ENCODE measurements at regions not wholly inside any gene's neighbourhood (a gene's known extent, or its start where the extent isn't known, plus 50 kb on each side); places are given as distances from the start of the nearest gene placed in this dataset.

- 50 to 61% methylated on average over 1 of the region's 1 CpG for WGBS, 2 donors
- Histone ChIP-seq H3K9me3 (no peaks in the 10 kb centered on the region), H3K27me3 (no peaks in the 10 kb centered on the region), H3K4me1 (no peaks in the 10 kb centered on the region), H3K27ac (no peak overlapping the region), H3K4me3 (no peak overlapping the region), H3K36me3 (ENCODE audit: low read depth, missing control alignments) (no peaks in the 10 kb centered on the region)
- intact Hi-C loops (cut with DNase I; ENCODE audit: low total_unique reads), result no loop called here
- DNase-seq, result no peak
- TF ChIP-seq CTCF (IDR thresholded peaks at IDR 0.05) (no peak), POLR2A (IDR thresholded peaks at IDR 0.05) (no peak)
These were observed 674.1 kb downstream of the SUCLG1 start for GRCh38 chr2:83784947-83785346.

DNA sequence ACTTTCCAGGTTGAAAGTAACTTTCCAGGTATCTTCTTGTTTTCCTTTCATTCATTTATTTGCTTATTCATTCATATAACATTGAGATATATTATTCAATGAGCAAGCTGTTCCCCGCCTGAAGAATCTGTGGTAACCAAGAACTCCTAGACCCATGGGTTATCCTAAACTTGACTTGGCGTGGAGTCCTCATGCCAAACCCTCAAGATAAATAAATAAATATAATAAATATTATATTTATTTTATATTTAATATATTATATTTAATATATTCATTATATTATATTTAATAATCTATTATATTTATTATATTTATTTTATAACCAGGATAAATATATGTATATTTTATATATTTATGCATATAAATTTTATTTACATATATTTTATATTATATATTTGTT lies 674.8 kb downstream of the SUCLG1 start:
- whole genome bisulfite sequencing, 2 donors, result 94 to 98% methylated on average over 2 of the region's 2 CpGs
- no peak for DNase-seq
- H3K4me3 ChIP-seq, result no peak overlapping the region
- intact Hi-C loops (cut with DNase I; ENCODE audit: low total_unique reads), result no loop called here
- H3K27ac ChIP-seq, result no peak overlapping the region
- H3K36me3 ChIP-seq (ENCODE audit: low read depth, missing control alignments), result no peaks in the 10 kb centered on the region
- TF ChIP-seq POLR2A (IDR thresholded peaks at IDR 0.05) (no peak), CTCF (IDR thresholded peaks at IDR 0.05) (no peak)
- H3K9me3 ChIP-seq, result no peaks in the 10 kb centered on the region
- no peaks in the 10 kb centered on the region for H3K4me1 ChIP-seq
- H3K27me3 ChIP-seq, result no peaks in the 10 kb centered on the region

DNA sequence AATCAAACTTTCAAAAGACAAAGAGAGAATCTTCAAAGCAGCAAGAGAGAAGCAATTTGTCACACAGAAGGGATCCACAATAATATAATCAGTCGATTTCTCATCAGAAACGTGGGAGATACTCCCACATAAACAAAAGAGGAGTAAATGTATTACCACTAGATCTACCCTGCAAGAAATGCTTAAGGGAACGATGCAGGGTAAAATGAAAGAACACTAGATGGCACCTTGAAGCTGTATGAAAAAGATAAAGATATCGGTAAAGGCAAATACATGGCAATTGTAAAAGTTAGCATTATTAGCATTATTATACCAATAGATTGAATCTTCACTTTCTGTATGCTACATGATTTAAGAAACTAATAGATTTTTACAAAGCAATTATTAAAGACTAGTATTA lies 677.0 kb downstream of the SUCLG1 start:
- Histone ChIP-seq H3K4me3 (no peak overlapping the region), H3K36me3 (ENCODE audit: low read depth, missing control alignments) (no peaks in the 10 kb centered on the region), H3K4me1 (no peaks in the 10 kb centered on the region), H3K27me3 (no peaks in the 10 kb centered on the region), H3K9me3 (no peaks in the 10 kb centered on the region), H3K27ac (no peak overlapping the region)
- 48 to 66% methylated on average over 4 of the region's 4 CpGs for WGBS, 2 donors
- intact Hi-C loops (cut with DNase I; ENCODE audit: low total_unique reads), result no loop called here
- no peak for DNase-seq
- TF ChIP-seq CTCF (IDR thresholded peaks at IDR 0.05), result no peak
- TF ChIP-seq POLR2A (IDR thresholded peaks at IDR 0.05), result no peak

- intact Hi-C loops (cut with DNase I; ENCODE audit: low total_unique reads), result no loop called here
- no peak overlapping the region for H3K27ac ChIP-seq
- TF ChIP-seq CTCF (IDR thresholded peaks at IDR 0.05) (no peak), POLR2A (IDR thresholded peaks at IDR 0.05) (no peak)
- no peaks in the 10 kb centered on the region for H3K27me3 ChIP-seq
- H3K4me3 ChIP-seq, result no peak overlapping the region
- no peaks in the 10 kb centered on the region for H3K9me3 ChIP-seq
- WGBS, 2 donors, result 89 to 94% methylated on average over 5 of the region's 5 CpGs
- H3K36me3 ChIP-seq (ENCODE audit: low read depth, missing control alignments), result no peaks in the 10 kb centered on the region
- DNase-seq, result no peak
- no peaks in the 10 kb centered on the region for H3K4me1 ChIP-seq
These were observed 694.6 kb downstream of the SUCLG1 start for GRCh38 chr2:83764447-83765005.

DNA sequence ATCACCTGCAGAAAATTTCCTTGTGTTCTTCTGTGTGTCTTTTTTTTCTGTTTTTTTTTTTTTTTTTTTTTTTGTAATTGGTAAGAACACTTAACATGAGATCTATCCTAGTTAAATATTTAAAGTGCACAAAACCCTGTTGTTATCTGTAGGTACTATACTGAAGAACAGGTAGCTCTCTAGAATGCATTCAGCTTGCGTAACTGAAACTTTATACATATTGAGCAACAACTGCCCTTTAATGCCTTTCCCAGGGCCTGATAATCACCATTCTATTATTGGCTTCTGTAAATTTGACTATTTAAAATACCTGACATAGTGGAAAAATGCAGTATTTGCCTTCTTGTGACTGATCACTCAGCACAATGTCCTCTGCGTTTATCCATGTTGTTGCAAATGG lies 701.8 kb downstream of the SUCLG1 start:
- H3K36me3 ChIP-seq (ENCODE audit: low read depth, missing control alignments), result no peaks in the 10 kb centered on the region
- H3K27ac ChIP-seq, result no peak overlapping the region
- H3K27me3 ChIP-seq, result no peaks in the 10 kb centered on the region
- no peaks in the 10 kb centered on the region for H3K4me1 ChIP-seq
- no peak overlapping the region for H3K4me3 ChIP-seq
- no peak for DNase-seq
- H3K9me3 ChIP-seq, result no peaks in the 10 kb centered on the region
- 92 to 94% methylated on average over 2 of the region's 2 CpGs for WGBS, 2 donors
- intact Hi-C loops (cut with DNase I; ENCODE audit: low total_unique reads), result no loop called here
- TF ChIP-seq CTCF (IDR thresholded peaks at IDR 0.05), result no peak
- TF ChIP-seq POLR2A (IDR thresholded peaks at IDR 0.05), result no peak

Measured in testis (tissue), 2 donors.